ENCODE measurements at regions not wholly inside any gene's neighbourhood (a gene's known extent, or its start where the extent isn't known, plus 50 kb on each side); places are given as distances from the start of the nearest gene placed in this dataset.
A peak's percentile ranks its signal among the peaks of the same experiment; 100 is the strongest.
"Not testable (repeated sequence)": the region's sequence is repeated elsewhere in the genome, so short reads cannot be mapped to it uniquely, and the experiment has no call there.

- no peak for DNase-seq (ENCODE audit: low spot score)
Observed at GRCh38 chr1:30250338-30250983, 472.9 kb downstream of the MATN1 start.

GRCh38 chr1:30249446-30250337 lies 473.7 kb downstream of the MATN1 start:
- DNase-seq (ENCODE audit: low spot score), result no peak

DNA sequence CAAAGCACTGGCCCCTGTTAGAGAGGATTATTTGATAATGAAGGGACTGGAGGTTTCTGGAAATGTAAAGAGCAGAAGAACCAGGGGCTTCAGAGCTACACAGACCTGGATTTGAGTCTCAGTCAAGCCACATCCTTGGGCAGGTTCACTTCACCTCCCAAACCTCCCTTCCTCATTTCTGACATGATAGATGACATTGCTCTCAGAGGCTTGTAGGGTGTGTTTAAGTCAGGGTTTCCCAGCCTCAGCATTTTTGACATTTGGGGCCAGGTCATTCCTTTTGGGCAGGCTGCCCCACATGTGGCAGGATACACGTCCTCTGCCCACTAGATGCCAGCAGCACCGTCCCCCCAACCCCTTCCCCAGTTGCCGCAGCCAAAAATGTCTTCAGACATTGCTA lies 474.6 kb downstream of the MATN1 start:
- no peak for DNase-seq (ENCODE audit: low spot score)

- DNase-seq (ENCODE audit: low spot score), result no peak
Observed at GRCh38 chr1:30248373-30248772, 475.0 kb downstream of the MATN1 start.

GRCh38 chr1:30244801-30245200 lies 478.6 kb downstream of the MATN1 start:
- DNase-seq (ENCODE audit: low spot score), result no peak

- DNase-seq (ENCODE audit: low spot score), result no peak
Observed at GRCh38 chr1:30242722-30243457, 480.5 kb downstream of the MATN1 start.

DNA sequence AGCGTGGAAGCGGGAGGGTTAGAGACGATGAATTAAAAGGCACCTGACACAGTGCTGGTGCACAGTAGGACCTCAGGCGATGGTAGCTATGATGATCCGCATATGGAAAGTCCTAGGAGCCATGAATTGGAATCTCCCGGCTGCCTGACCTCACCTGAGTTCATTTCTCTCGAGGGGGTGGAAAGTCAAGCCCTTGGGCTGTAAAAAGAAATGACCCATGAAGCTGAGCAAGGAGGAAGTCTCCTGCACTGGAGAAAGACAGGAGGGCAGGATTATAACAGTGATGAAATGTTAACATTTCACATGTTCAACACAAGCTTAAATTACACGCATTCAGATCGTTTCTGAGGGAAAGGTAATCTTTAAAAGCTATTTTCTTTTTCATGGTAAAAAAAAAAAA lies 481.2 kb downstream of the MATN1 start:
- DNase-seq (ENCODE audit: low spot score), result no peak

- no peak for DNase-seq (ENCODE audit: low spot score)
Observed at GRCh38 chr1:30241681-30242080, 481.7 kb downstream of the MATN1 start.

DNA sequence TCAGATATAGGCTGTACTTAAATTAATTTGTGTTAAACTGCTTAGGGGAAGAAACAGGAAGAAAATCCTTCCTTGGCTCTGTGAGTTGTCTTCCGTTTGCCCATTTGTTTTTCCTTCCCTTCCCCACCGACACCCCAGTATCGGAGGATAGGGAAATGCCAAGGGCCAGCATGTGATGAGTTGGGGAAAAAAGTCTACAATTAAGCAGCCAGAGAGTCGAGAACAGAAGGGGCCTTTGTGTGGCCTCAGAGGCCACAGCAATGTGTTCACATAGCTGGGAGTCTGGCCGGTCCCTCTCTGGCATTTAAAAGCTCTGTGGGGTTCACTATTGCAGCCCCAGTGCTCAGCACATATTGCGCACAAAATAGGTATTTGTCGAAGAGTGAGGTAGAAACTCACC lies 489.3 kb downstream of the MATN1 start:
- DNase-seq (ENCODE audit: low spot score), result no peak

DNA sequence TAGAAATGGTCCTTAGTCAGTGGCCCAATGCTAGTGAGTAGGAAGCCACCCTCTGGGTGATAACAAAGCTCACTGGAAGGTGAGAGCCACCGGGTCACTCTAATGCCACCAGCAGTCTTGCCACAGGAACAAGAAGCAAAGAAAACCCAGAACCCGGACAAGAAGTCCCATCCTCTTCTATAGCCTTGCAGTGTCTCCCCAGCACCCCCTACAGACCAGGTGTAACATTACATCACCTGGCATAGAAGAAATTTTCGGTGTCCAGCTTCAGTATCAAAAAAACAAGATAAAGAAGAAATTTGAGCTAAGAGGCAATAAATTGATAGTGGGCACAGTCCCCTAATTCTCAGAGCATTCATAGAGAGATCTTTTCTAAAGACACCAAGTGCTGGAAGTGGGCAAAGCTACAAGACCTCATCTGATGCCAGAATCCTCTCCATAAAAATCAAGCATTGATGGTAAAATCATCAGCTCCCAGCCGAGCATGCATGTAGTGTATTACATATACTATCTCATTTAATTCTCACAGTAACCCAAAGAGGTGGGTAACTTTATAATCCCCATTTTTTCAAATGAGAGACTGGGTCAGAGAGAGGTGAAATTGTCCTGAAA lies 491.0 kb downstream of the MATN1 start:
- DNase-seq (ENCODE audit: low spot score), result peak; percentile 9

DNA sequence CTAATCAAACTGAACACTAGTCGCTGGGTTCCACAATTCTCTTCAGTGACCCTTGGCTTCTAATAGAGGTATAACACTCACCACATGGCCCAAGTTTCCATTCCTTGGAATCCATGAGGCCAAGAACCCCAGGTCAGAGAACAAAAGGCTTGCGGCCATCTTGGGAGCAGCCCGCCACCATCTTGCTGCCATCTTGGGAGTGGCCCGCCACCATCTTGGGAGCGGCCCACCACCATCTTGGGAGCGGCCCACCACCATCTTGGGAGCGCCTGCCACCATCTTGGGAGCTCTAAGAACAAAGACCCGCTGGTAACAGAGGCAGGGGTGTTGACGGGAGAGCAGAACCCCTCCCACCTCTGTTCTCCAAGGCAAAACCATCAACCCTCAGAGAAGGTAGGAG lies 493.4 kb downstream of the MATN1 start:
- DNase-seq (ENCODE audit: low spot score), result no peak

DNA sequence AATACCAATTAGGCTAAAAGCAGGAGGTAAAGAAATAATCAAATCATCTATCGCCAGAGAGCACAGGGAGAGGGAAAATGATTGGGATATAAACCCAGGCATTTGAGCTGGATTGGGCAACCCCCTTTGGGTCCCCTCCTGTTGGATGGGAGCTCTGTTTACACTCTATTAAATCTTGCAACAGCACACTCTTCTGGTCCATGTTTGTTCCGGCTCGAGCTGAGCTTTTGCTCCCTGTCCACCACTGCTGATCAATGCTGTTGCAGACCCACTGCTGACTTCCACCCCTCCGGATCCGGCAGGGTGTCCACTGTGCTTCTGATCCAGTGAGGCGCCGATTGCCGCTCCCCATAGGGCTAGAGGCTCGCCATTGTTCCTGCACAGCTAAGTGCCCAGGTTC lies 493.8 kb downstream of the MATN1 start:
- DNase-seq (ENCODE audit: low spot score), result no peak

DNA sequence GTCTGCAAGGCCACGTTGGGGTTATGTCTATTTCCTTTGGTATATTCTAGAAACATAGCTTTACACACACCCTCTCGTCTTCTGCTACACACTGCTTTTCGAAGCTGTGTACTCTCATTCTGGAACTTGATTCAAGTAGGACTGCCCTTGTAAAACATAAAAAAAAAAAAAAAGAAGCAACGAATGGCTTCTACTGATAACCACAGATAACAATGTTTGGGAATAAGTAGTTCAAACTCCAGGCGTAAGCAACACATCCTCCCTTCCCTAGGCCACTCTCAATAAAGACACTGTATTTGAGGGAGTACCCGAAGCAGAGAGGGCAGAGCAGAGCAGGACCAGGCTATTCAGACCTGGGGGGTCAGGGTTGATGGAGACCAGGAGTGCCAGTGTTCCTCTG lies 496.7 kb downstream of the MATN1 start:
- DNase-seq (ENCODE audit: low spot score), result no peak

DNA sequence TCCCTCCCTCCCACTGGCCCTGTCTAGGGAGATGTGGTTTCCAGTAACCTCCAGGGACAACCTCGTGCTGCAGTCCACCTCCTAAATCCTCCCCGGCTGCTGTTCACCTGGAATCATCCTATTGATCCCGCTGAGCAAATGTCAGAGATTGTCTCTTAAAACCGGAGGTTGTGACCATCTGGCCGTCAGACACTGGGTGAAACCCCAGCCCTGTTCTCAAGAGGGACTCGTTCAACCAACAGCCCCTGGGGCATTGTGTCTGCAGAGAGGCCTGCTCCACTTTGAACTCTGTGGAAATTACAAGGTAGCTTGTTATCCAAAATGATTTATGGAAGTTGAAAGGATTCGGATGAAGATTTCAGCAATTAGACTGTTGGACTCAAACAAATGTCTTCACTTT lies 498.0 kb downstream of the MATN1 start:
- no peak for DNase-seq (ENCODE audit: low spot score)

- DNase-seq (ENCODE audit: low spot score), result no peak
Observed at GRCh38 chr1:30219675-30220074, 503.7 kb downstream of the MATN1 start.

GRCh38 chr1:30218438-30218837 lies 504.9 kb downstream of the MATN1 start:
- DNase-seq (ENCODE audit: low spot score), result no peak

- DNase-seq (ENCODE audit: low spot score), result no peak
Observed at GRCh38 chr1:30216602-30217001, 506.8 kb downstream of the MATN1 start.

DNA sequence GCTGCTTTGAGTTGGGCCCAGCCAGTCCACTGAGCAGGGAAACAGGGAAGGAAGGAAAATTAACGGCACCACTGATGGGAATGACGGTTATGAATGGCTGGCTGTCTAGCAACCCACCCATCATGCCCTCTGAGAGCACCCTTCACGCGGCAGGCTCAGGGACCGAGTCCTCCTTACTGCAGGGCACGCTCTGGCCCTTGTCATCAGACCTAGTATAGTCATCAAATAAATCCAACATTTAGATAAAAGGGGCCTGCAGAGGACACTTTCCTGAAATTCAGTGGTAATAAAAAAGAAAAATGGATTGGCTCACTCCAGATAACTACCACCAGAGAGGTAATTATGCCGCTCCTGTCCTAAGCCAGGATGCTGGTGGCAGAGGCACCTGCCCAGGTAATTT lies 509.4 kb downstream of the MATN1 start:
- no peak for DNase-seq (ENCODE audit: low spot score)

DNA sequence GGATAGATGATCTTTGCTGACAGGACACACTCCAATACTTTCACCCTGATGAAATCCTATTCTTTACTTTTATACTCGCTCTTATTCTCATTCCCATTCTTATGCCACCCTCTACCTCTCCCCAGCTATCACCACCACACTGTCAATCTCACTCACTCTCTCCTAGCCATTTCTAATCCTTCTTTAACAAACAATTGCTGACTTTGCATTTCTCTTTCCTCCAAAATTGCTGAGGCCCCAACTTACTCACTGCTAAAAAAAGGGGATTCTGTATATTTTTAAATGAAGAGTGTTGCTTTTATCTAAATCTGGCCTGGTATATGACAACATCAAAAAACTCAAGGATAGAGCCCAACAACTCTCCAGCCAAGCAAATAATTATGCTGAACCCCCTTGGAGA lies 515.4 kb downstream of the MATN1 start:
- not testable (repeated sequence) for DNase-seq (ENCODE audit: low spot score)

DNA sequence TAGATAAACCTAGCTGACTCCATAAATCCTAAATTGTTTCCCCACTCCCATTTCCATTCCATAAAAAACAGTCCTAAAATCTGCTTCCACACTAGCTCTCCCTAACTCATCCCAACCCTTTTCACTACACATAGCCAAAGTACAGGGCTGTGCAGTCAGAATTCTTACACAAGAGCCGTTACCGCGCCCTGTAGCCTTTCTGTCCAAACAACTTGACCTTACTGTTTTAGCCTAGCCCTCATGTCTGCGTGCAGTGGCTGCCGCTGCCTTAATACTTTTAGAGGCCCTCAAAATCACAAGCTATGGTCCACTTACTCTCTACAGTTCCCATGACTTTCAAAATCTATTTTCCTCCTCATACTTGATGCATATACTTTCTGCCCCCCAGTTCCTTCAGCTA lies 516.8 kb downstream of the MATN1 start:
- DNase-seq (ENCODE audit: low spot score), result not testable (repeated sequence)

DNA sequence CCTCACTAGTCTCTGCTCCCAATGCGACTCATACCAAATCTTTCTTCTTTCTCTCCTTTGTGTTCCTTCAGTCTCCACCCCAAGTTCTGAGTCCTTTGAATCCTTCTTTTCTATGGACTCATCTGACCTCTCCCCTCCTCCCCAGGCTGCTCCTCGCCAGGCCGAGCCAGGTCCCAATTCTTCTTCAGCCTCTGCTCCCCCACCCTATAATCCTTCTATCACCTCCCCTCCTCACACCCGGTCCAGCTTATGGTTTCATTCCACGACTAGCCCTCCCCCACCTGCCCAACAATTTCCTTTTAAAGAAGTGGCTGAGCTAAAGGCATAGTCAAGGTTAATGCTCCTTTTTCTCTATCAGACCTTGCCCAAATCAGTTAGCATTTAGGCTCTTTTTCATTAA lies 518.5 kb downstream of the MATN1 start:
- not testable (repeated sequence) for DNase-seq (ENCODE audit: low spot score)

DNA sequence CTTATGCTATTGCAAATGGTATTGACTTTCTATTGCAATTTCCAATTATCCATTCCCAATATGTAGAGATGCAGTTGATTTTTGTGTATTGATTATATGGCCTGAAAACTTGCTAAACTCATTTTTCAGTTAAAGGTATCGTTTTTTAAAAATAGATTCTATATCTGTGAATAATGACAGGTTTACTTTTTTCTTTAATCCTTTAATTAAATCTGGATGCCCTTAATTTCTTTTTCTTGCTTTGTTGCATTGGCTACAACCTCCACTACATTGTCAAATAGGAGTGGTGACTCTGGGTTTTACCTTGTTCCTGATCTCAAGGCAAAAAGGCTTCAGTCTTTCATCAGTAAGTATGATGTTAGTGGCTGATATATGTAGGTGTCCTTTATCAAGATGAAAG lies 522.4 kb downstream of the MATN1 start:
- DNase-seq (ENCODE audit: low spot score), result no peak

- no peak for DNase-seq (ENCODE audit: low spot score)
Observed at GRCh38 chr1:30200161-30200560, 523.2 kb downstream of the MATN1 start.
